HG02938 (cell line): ENCODE measurements at regions not wholly inside any gene's neighbourhood (a gene's known extent, or its start where the extent isn't known, plus 50 kb on each side); places are given as distances from the start of the nearest gene placed in this dataset.
"Not testable (repeated sequence)": the region's sequence is repeated elsewhere in the genome, so short reads cannot be mapped to it uniquely, and the experiment has no call there.

ENCODE experiments used
- ATAC-seq: cut with Tn5 transposase; IDR thresholded peaks from one replicate; pipeline ENCODE4 v1.9.1; 2021; ENCODE audit warnings: mild to moderate bottlenecking, moderate library complexity; ENCODE audit not compliant: unreplicated experiment

GRCh38 chr5:142408981-142409481, 84.2 kb upstream of the SPRY4 start:
- no peak for ATAC-seq

GRCh38 chr5:142408536-142408935, 83.7 kb upstream of the SPRY4 start:
- no peak for ATAC-seq

GRCh38 chr5:142405814-142406395, 81.1 kb upstream of the SPRY4 start:
- ATAC-seq, result no peak

- ATAC-seq, result no peak
These were observed 80.2 kb upstream of the SPRY4 start for GRCh38 chr5:142405023-142405422.

- no peak for ATAC-seq
These were observed 79.2 kb upstream of the SPRY4 start for GRCh38 chr5:142404046-142404477.

GRCh38 chr5:142403583-142403982, 78.8 kb upstream of the SPRY4 start:
- ATAC-seq, result no peak

- no peak for ATAC-seq
These were observed 78.0 kb upstream of the SPRY4 start for GRCh38 chr5:142402752-142403318.

- ATAC-seq, result no peak
These were observed 75.6 kb upstream of the SPRY4 start for GRCh38 chr5:142400415-142400814.

- no peak for ATAC-seq
These were observed 75.1 kb upstream of the SPRY4 start for GRCh38 chr5:142399891-142400290.

- no peak for ATAC-seq
These were observed 73.9 kb upstream of the SPRY4 start for GRCh38 chr5:142398730-142399055.

- ATAC-seq, result not testable (repeated sequence)
These were observed 73.3 kb upstream of the SPRY4 start for GRCh38 chr5:142398011-142398729.

- no peak for ATAC-seq
These were observed 72.4 kb upstream of the SPRY4 start for GRCh38 chr5:142397178-142397577.

GRCh38 chr5:142396436-142397038, 71.7 kb upstream of the SPRY4 start:
- no peak for ATAC-seq

GRCh38 chr5:142395334-142395733, 70.5 kb upstream of the SPRY4 start:
- ATAC-seq, result no peak

- ATAC-seq, result no peak
These were observed 66.4 kb upstream of the SPRY4 start for GRCh38 chr5:142391058-142391845.

- ATAC-seq, result no peak
These were observed 65.5 kb upstream of the SPRY4 start for GRCh38 chr5:142390334-142390733.

- no peak for ATAC-seq
These were observed 63.9 kb upstream of the SPRY4 start for GRCh38 chr5:142388696-142389095.

- ATAC-seq, result no peak
These were observed 62.3 kb upstream of the SPRY4 start for GRCh38 chr5:142387024-142387682.

- no peak for ATAC-seq
These were observed 61.6 kb upstream of the SPRY4 start for GRCh38 chr5:142386137-142387023.

- no peak for ATAC-seq
These were observed 60.4 kb upstream of the SPRY4 start for GRCh38 chr5:142385194-142385593.
